ENCODE measurements at regions not wholly inside any gene's neighbourhood (a gene's known extent, or its start where the extent isn't known, plus 50 kb on each side); places are given as distances from the start of the nearest gene placed in this dataset.
A peak's percentile ranks its signal among the peaks of the same experiment; 100 is the strongest.
"Not testable (repeated sequence)": the region's sequence is repeated elsewhere in the genome, so short reads cannot be mapped to it uniquely, and the experiment has no call there.

- no peak for ATAC-seq (replicated peaks)
- Mint-ChIP-seq H3K4me3 (no peak overlapping the region), H3K27ac (no peak overlapping the region), H3K4me1 (no peaks in the 10 kb centered on the region), H3K36me3 (no peaks in the 10 kb centered on the region), H3K9me3 (peaks cover 4 to 6% of the 10 kb centered on the region in 2 donors), H3K27me3 (no peaks in the 10 kb centered on the region)
- DNase-seq = no peak
These were observed 676.7 kb upstream of the LCORL start for GRCh38 chr4:18698119-18698883.

- Mint-ChIP-seq H3K9me3 (no peaks in the 10 kb centered on the region), H3K36me3 (no peaks in the 10 kb centered on the region), H3K4me3 (no peak overlapping the region), H3K27ac (no peak overlapping the region), H3K4me1 (no peaks in the 10 kb centered on the region), H3K27me3 (no peaks in the 10 kb centered on the region)
- ATAC-seq (replicated peaks) = no peak
- DNase-seq = no peak
These were observed 674.4 kb upstream of the LCORL start for GRCh38 chr4:18695733-18696527.

GRCh38 chr4:18691431-18692200, 670.1 kb upstream of the LCORL start:
- H3K4me3 Mint-ChIP-seq = no peak overlapping the region
- H3K9me3 Mint-ChIP-seq = no peaks in the 10 kb centered on the region
- H3K27ac Mint-ChIP-seq = no peak overlapping the region
- H3K27me3 Mint-ChIP-seq = no peaks in the 10 kb centered on the region
- no peaks in the 10 kb centered on the region for H3K4me1 Mint-ChIP-seq
- DNase-seq (no peak), ATAC-seq (replicated peaks) (peak in 1 of 2 donors; percentile 21)
- H3K36me3 Mint-ChIP-seq = no peaks in the 10 kb centered on the region

GRCh38 chr4:18690291-18690955, 668.9 kb upstream of the LCORL start:
- Mint-ChIP-seq H3K36me3 (no peaks in the 10 kb centered on the region), H3K4me1 (no peaks in the 10 kb centered on the region), H3K9me3 (no peaks in the 10 kb centered on the region), H3K27ac (no peak overlapping the region), H3K4me3 (no peak overlapping the region), H3K27me3 (no peaks in the 10 kb centered on the region)
- no peak for DNase-seq
- no peak for ATAC-seq (replicated peaks)

GRCh38 chr4:18689308-18690115, 668.0 kb upstream of the LCORL start:
- no peak overlapping the region for H3K27ac Mint-ChIP-seq
- H3K36me3 Mint-ChIP-seq = no peaks in the 10 kb centered on the region
- ATAC-seq (replicated peaks) (no peak), DNase-seq (peak; percentile 2)
- no peak overlapping the region for H3K4me3 Mint-ChIP-seq
- peaks cover 0 to 2% of the 10 kb centered on the region in 2 donors for H3K9me3 Mint-ChIP-seq
- no peaks in the 10 kb centered on the region for H3K4me1 Mint-ChIP-seq
- H3K27me3 Mint-ChIP-seq = no peaks in the 10 kb centered on the region

GRCh38 chr4:18688351-18688750, 666.8 kb upstream of the LCORL start:
- H3K4me1 Mint-ChIP-seq; H3K36me3 Mint-ChIP-seq; H3K4me3 Mint-ChIP-seq; H3K27me3 Mint-ChIP-seq; ATAC-seq (replicated peaks); H3K9me3 Mint-ChIP-seq; H3K27ac Mint-ChIP-seq; DNase-seq: not testable (repeated sequence)

GRCh38 chr4:18686338-18687037, 664.9 kb upstream of the LCORL start:
- Mint-ChIP-seq H3K27ac (no peak overlapping the region), H3K27me3 (no peaks in the 10 kb centered on the region), H3K4me1 (no peaks in the 10 kb centered on the region), H3K4me3 (no peak overlapping the region), H3K9me3 (peaks cover 0 to 2% of the 10 kb centered on the region in 2 donors), H3K36me3 (no peaks in the 10 kb centered on the region)
- DNase-seq (no peak), ATAC-seq (replicated peaks) (no peak)

GRCh38 chr4:18684932-18685331, 663.4 kb upstream of the LCORL start:
- H3K9me3 Mint-ChIP-seq = peaks cover 0 to 2% of the 10 kb centered on the region in 2 donors
- no peaks in the 10 kb centered on the region for H3K36me3 Mint-ChIP-seq
- no peak for ATAC-seq (replicated peaks)
- no peak overlapping the region for H3K4me3 Mint-ChIP-seq
- no peak overlapping the region for H3K27ac Mint-ChIP-seq
- H3K27me3 Mint-ChIP-seq = no peaks in the 10 kb centered on the region
- DNase-seq = no peak
- H3K4me1 Mint-ChIP-seq = no peaks in the 10 kb centered on the region

- Mint-ChIP-seq H3K4me1 (no peaks in the 10 kb centered on the region), H3K27me3 (no peaks in the 10 kb centered on the region), H3K36me3 (no peaks in the 10 kb centered on the region), H3K9me3 (peaks cover 0 to 3% of the 10 kb centered on the region in 2 donors), H3K27ac (no peak overlapping the region), H3K4me3 (no peak overlapping the region)
- no peak for DNase-seq
- ATAC-seq (replicated peaks) = no peak
These were observed 655.0 kb upstream of the LCORL start for GRCh38 chr4:18676526-18676915.

- peaks cover 0 to 4% of the 10 kb centered on the region in 2 donors for H3K9me3 Mint-ChIP-seq
- H3K4me3 Mint-ChIP-seq = no peak overlapping the region
- H3K4me1 Mint-ChIP-seq = no peaks in the 10 kb centered on the region
- H3K27ac Mint-ChIP-seq = no peak overlapping the region
- ATAC-seq (replicated peaks) (no peak), DNase-seq (no peak)
- H3K36me3 Mint-ChIP-seq = no peaks in the 10 kb centered on the region
- H3K27me3 Mint-ChIP-seq = no peaks in the 10 kb centered on the region
These were observed 654.3 kb upstream of the LCORL start for GRCh38 chr4:18675586-18676525.

- no peak overlapping the region for H3K27ac Mint-ChIP-seq
- H3K27me3 Mint-ChIP-seq = no peaks in the 10 kb centered on the region
- H3K9me3 Mint-ChIP-seq = peaks cover 0 to 4% of the 10 kb centered on the region in 2 donors
- H3K4me1 Mint-ChIP-seq = no peaks in the 10 kb centered on the region
- H3K36me3 Mint-ChIP-seq = no peaks in the 10 kb centered on the region
- ATAC-seq (replicated peaks) (no peak), DNase-seq (no peak)
- no peak overlapping the region for H3K4me3 Mint-ChIP-seq
These were observed 648.5 kb upstream of the LCORL start for GRCh38 chr4:18670034-18670433.

- Mint-ChIP-seq H3K36me3 (no peaks in the 10 kb centered on the region), H3K9me3 (peaks cover 0 to 4% of the 10 kb centered on the region in 2 donors), H3K27me3 (no peaks in the 10 kb centered on the region), H3K4me3 (no peak overlapping the region), H3K27ac (no peak overlapping the region), H3K4me1 (no peaks in the 10 kb centered on the region)
- no peak for ATAC-seq (replicated peaks)
- no peak for DNase-seq
These were observed 647.8 kb upstream of the LCORL start for GRCh38 chr4:18669390-18669789.

All from stimulated activated naive B cell treated with anti-CD40 and anti-IgM and Interleukin-4, amounts not matched to agents 10 μg/mL and 1 μg/mL and 100 μg/mL, for 72 hours (primary cell).